ENCODE measurements at regions not wholly inside any gene's neighbourhood (a gene's known extent, or its start where the extent isn't known, plus 50 kb on each side); places are given as distances from the start of the nearest gene placed in this dataset.

DNA sequence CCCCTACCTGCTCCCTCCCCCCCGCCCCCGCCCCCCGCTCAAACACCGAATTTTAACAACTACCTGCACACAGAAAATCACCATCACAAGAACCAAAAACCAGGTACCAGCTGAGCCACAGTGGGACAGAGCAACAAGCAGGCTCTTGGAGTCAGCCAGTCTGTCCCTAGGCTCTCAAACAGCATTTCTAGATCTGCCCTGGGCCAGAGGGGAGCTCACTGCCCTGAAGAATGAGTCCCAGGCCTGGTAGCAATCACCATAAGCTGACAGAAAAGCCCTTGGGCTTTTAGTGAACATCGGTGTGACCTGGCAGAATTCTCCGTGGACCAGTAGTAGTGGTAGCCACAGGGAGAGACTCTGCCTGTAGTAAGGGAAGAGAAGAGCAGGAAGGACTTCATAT is 58.3 kb downstream of the C11orf87 start:
- TF ChIP-seq ZFP30 (CRISPR knock-in tag; IDR thresholded peaks at IDR 0.05) (no peak), ZNF70 (CRISPR knock-in tag; IDR thresholded peaks at IDR 0.05) (no peak), ISL1 (CRISPR knock-in tag; IDR thresholded peaks at IDR 0.05) (no peak), CSDC2 (CRISPR knock-in tag; IDR thresholded peaks at IDR 0.05) (no peak), OSR1 (CRISPR knock-in tag; IDR thresholded peaks at IDR 0.05) (no peak), ARNTL (CRISPR knock-in tag; IDR thresholded peaks at IDR 0.05; ENCODE audit: borderline replicate concordance, low read depth) (no peak)
- TF ChIP-seq, protein P1, sequence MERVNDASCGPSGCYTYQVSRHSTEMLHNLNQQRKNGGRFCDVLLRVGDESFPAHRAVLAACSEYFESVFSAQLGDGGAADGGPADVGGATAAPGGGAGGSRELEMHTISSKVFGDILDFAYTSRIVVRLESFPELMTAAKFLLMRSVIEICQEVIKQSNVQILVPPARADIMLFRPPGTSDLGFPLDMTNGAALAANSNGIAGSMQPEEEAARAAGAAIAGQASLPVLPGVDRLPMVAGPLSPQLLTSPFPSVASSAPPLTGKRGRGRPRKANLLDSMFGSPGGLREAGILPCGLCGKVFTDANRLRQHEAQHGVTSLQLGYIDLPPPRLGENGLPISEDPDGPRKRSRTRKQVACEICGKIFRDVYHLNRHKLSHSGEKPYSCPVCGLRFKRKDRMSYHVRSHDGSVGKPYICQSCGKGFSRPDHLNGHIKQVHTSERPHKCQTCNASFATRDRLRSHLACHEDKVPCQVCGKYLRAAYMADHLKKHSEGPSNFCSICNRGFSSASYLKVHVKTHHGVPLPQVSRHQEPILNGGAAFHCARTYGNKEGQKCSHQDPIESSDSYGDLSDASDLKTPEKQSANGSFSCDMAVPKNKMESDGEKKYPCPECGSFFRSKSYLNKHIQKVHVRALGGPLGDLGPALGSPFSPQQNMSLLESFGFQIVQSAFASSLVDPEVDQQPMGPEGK (CRISPR knock-in tag; IDR thresholded peaks at IDR 0.05; ENCODE audit: borderline replicate concordance) = no peak
- TF ChIP-seq, protein P2, sequence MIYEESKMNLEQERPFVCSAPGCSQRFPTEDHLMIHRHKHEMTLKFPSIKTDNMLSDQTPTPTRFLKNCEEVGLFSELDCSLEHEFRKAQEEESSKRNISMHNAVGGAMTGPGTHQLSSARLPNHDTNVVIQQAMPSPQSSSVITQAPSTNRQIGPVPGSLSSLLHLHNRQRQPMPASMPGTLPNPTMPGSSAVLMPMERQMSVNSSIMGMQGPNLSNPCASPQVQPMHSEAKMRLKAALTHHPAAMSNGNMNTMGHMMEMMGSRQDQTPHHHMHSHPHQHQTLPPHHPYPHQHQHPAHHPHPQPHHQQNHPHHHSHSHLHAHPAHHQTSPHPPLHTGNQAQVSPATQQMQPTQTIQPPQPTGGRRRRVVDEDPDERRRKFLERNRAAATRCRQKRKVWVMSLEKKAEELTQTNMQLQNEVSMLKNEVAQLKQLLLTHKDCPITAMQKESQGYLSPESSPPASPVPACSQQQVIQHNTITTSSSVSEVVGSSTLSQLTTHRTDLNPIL (CRISPR knock-in tag; IDR thresholded peaks at IDR 0.05; ENCODE audit: low read depth) = no peak

Measured in SK-N-SH treated with all-trans-retinoic acid at 6 μM for 48 hours (cell line).